Uterus (tissue), 2 donors: ENCODE measurements at regions not wholly inside any gene's neighbourhood (a gene's known extent, or its start where the extent isn't known, plus 50 kb on each side); places are given as distances from the start of the nearest gene placed in this dataset.

ENCODE experiments used
- CTCF ChIP-seq, 4 experiments: fragments of 200-600 bp in 2 of 4; fragments of 450-650 bp in 2 of 4; sonication (generic) in 2 of 4; IDR thresholded peaks; one replicate each; pipeline ENCODE4 v1.5.1; 2016 to 2019; ENCODE audit warnings: antibody characterized with exemption in 4 of 4, mild to moderate bottlenecking in 2 of 4, moderate library complexity in 1 of 4
- POLR2A ChIP-seq, 2 donors: fragments of 450-650 bp; IDR thresholded peaks; one replicate each; pipeline ENCODE4 v1.6.1; 2016; ENCODE audit warnings: antibody characterized with exemption in 2 of 2, mild to moderate bottlenecking in 1 of 2, moderate library complexity in 1 of 2

DNA sequence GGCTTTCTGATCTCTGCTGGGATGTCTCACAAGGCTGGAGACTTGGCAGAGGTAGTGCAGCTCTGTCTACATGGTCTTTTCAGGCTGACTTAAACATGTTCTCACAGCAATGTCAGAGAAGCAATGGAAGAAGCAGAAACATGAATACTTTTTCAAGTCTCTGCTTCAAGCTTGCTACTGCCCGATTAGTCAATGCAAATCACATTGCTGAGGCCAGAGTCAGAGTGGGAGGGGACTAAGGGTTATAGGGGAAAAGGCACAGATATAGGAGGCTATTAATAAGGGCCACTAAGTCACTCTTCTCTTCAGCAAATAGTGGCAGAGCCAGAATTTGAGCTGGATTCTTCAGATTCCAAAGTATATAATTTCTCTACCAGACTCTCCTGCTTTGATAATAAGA lies 390.5 kb downstream of the TMEM135 start:
- TF ChIP-seq CTCF (IDR thresholded peaks at IDR 0.05) (no peak), POLR2A (IDR thresholded peaks at IDR 0.05) (no peak)
